ENCODE measurements at regions not wholly inside any gene's neighbourhood (a gene's known extent, or its start where the extent isn't known, plus 50 kb on each side); places are given as distances from the start of the nearest gene placed in this dataset.

GRCh38 chr9:106801816-106802215, 61.1 kb upstream of the ZNF462 start:
- Histone ChIP-seq H3K36me3 (no peaks in the 10 kb centered on the region), H3K27me3 (no peaks in the 10 kb centered on the region), H3K9me3 (no peaks in the 10 kb centered on the region), H3K27ac (no peak overlapping the region), H3K4me3 (no peak overlapping the region), H3K4me1 (peaks cover 0 to 13% of the 10 kb centered on the region in 2 donors)
- TF ChIP-seq CTCF (IDR thresholded peaks at IDR 0.05), result no peak
- no peak for DNase-seq (ENCODE audit: low spot score)

Small RNAs in the stretch of these regions (microRNA-seq; reads per million reads assigned to microRNA genes)
- gene MIR8081 (ENCODE audit: borderline number of aligned reads in 2 of 2, borderline replicate concordance in 1 of 2), result 0 reads per million in 2 donors

Measured in right atrium auricular region (tissue), 2 donors.